ENCODE measurements at regions not wholly inside any gene's neighbourhood (a gene's known extent, or its start where the extent isn't known, plus 50 kb on each side); places are given as distances from the start of the nearest gene placed in this dataset.

GRCh38 chr5:82807021-82807420 is 270.2 kb downstream of the TMEM167A start:
- no peaks in the 10 kb centered on the region for H3K27me3 ChIP-seq (replicated peaks; ENCODE audit: insufficient read depth, low read depth, low read length, poor library complexity)
- ChIA-PET CTCF (no interaction called here), POLR2A (ENCODE audit: low non-redundant PET) (no interaction called here)
- no peak for TF ChIP-seq EZH2 (IDR thresholded peaks at IDR 0.05; ENCODE audit: borderline replicate concordance, low read depth, low read length, poor library complexity, severe bottlenecking)
- TF ChIP-seq, protein P1, sequence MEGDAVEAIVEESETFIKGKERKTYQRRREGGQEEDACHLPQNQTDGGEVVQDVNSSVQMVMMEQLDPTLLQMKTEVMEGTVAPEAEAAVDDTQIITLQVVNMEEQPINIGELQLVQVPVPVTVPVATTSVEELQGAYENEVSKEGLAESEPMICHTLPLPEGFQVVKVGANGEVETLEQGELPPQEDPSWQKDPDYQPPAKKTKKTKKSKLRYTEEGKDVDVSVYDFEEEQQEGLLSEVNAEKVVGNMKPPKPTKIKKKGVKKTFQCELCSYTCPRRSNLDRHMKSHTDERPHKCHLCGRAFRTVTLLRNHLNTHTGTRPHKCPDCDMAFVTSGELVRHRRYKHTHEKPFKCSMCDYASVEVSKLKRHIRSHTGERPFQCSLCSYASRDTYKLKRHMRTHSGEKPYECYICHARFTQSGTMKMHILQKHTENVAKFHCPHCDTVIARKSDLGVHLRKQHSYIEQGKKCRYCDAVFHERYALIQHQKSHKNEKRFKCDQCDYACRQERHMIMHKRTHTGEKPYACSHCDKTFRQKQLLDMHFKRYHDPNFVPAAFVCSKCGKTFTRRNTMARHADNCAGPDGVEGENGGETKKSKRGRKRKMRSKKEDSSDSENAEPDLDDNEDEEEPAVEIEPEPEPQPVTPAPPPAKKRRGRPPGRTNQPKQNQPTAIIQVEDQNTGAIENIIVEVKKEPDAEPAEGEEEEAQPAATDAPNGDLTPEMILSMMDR (conservative IDR thresholded peaks at IDR 0.05; ENCODE audit: low read depth, low read length), result no peak
- intact Hi-C loops (cut with micrococcal nuclease; ENCODE audit: unreplicated experiment), result no loop called here
- no peak overlapping the region for H3K4me3 ChIP-seq (ENCODE audit: low read depth, low read length, poor library complexity, severe bottlenecking)
- H3K36me3 ChIP-seq (ENCODE audit: insufficient read depth, low read length, poor library complexity, severe bottlenecking), result no peaks in the 10 kb centered on the region
- BruUV-seq (replicated peaks), result no TSS peak
- DNase-seq (ENCODE audit: low spot score), result no peak
- H3K4me1 ChIP-seq (ENCODE audit: insufficient read depth, low read length, poor library complexity, severe bottlenecking), result no peaks in the 10 kb centered on the region
- H3K27ac ChIP-seq (ENCODE audit: low read depth, low read length, poor library complexity, severe bottlenecking), result no peak overlapping the region
- no peaks in the 10 kb centered on the region for H3K9me3 ChIP-seq (ENCODE audit: low read depth, low read length, poor library complexity, severe bottlenecking)

- no peaks in the 10 kb centered on the region for H3K9me3 ChIP-seq (ENCODE audit: low read depth, low read length, poor library complexity, severe bottlenecking)
- DNase-seq (ENCODE audit: low spot score), result no peak
- no TSS peak for BruUV-seq (replicated peaks)
- ChIA-PET CTCF (no interaction called here), POLR2A (ENCODE audit: low non-redundant PET) (no interaction called here)
- H3K27ac ChIP-seq (ENCODE audit: low read depth, low read length, poor library complexity, severe bottlenecking), result no peak overlapping the region
- H3K4me1 ChIP-seq (ENCODE audit: insufficient read depth, low read length, poor library complexity, severe bottlenecking), result no peaks in the 10 kb centered on the region
- H3K27me3 ChIP-seq (replicated peaks; ENCODE audit: insufficient read depth, low read depth, low read length, poor library complexity), result no peaks in the 10 kb centered on the region
- intact Hi-C loops (cut with micrococcal nuclease; ENCODE audit: unreplicated experiment), result no loop called here
- no peak for TF ChIP-seq EZH2 (IDR thresholded peaks at IDR 0.05; ENCODE audit: borderline replicate concordance, low read depth, low read length, poor library complexity, severe bottlenecking)
- TF ChIP-seq, protein P1 (conservative IDR thresholded peaks at IDR 0.05; ENCODE audit: low read depth, low read length), result no peak
- H3K36me3 ChIP-seq (ENCODE audit: insufficient read depth, low read length, poor library complexity, severe bottlenecking), result no peaks in the 10 kb centered on the region
- no peak overlapping the region for H3K4me3 ChIP-seq (ENCODE audit: low read depth, low read length, poor library complexity, severe bottlenecking)
Observed at GRCh38 chr5:82806513-82806912, 270.7 kb downstream of the TMEM167A start.

GRCh38 chr5:82804155-82804690 is 273.0 kb downstream of the TMEM167A start:
- CTCF ChIA-PET, result no interaction called here
- Histone ChIP-seq H3K27ac (ENCODE audit: low read depth, low read length, poor library complexity, severe bottlenecking) (no peak overlapping the region), H3K4me3 (ENCODE audit: low read depth, low read length, poor library complexity, severe bottlenecking) (no peak overlapping the region), H3K9me3 (ENCODE audit: low read depth, low read length, poor library complexity, severe bottlenecking) (no peaks in the 10 kb centered on the region), H3K27me3 (replicated peaks; ENCODE audit: insufficient read depth, low read depth, low read length, poor library complexity) (no peaks in the 10 kb centered on the region), H3K4me1 (ENCODE audit: insufficient read depth, low read length, poor library complexity, severe bottlenecking) (no peaks in the 10 kb centered on the region), H3K36me3 (ENCODE audit: insufficient read depth, low read length, poor library complexity, severe bottlenecking) (no peaks in the 10 kb centered on the region)
- BruUV-seq (replicated peaks), result no TSS peak
- POLR2A ChIA-PET (ENCODE audit: low non-redundant PET), result no interaction called here
- intact Hi-C loops (cut with micrococcal nuclease; ENCODE audit: unreplicated experiment), result no loop called here
- TF ChIP-seq, protein P1 (conservative IDR thresholded peaks at IDR 0.05; ENCODE audit: low read depth, low read length), result no peak
- no peak for TF ChIP-seq EZH2 (IDR thresholded peaks at IDR 0.05; ENCODE audit: borderline replicate concordance, low read depth, low read length, poor library complexity, severe bottlenecking)
- no peak for DNase-seq (ENCODE audit: low spot score)

Data from A673 (cell line).